AG10803 (cell line): ENCODE measurements at regions not wholly inside any gene's neighbourhood (a gene's known extent, or its start where the extent isn't known, plus 50 kb on each side); places are given as distances from the start of the nearest gene placed in this dataset.

Experiments used
- DNase-seq: peaks from one replicate; pipeline ENCODE4 v3.0.0; 2010; ENCODE audit warnings: low read depth
- H3K4me3 ChIP-seq: 2 replicates; pipeline ENCODE4 v1.5.1; 2011; ENCODE audit warnings: mild to moderate bottlenecking, low read length, control low read depth
- CTCF ChIP-seq: conservative IDR thresholded peaks from 2 replicates; pipeline ENCODE4 v1.5.1; 2011; ENCODE audit warnings: mild to moderate bottlenecking, low read length, control low read depth, inconsistent platforms

GRCh38 chr6:99219788-99220187 lies 129.7 kb downstream of the FAXC start:
- no peak for TF ChIP-seq CTCF
- no peak overlapping the region for H3K4me3 ChIP-seq
- DNase-seq = no peak

GRCh38 chr6:99216959-99217358 lies 132.5 kb downstream of the FAXC start:
- no peak for TF ChIP-seq CTCF

GRCh38 chr6:99195986-99196655 lies 153.4 kb downstream of the FAXC start:
- H3K4me3 ChIP-seq = no peak overlapping the region
- DNase-seq = no peak
- no peak for TF ChIP-seq CTCF

More at GRCh38 chr6:99216959-99217358, 132.5 kb downstream of the FAXC start:
- no peak overlapping the region for H3K4me3 ChIP-seq
- no peak for DNase-seq

- H3K4me3 ChIP-seq = no peak overlapping the region
- TF ChIP-seq CTCF = no peak
- no peak for DNase-seq
Measured at GRCh38 chr6:99192561-99192960, 156.9 kb downstream of the FAXC start.

- H3K4me3 ChIP-seq = no peak overlapping the region
- no peak for TF ChIP-seq CTCF
- DNase-seq = no peak
Measured at GRCh38 chr6:99189823-99190721, 159.4 kb downstream of the FAXC start.

GRCh38 chr6:99187429-99187828 lies 162.0 kb downstream of the FAXC start:
- no peak for DNase-seq
- no peak overlapping the region for H3K4me3 ChIP-seq
- TF ChIP-seq CTCF = no peak

- no peak for DNase-seq
- H3K4me3 ChIP-seq = no peak overlapping the region
- no peak for TF ChIP-seq CTCF
Measured at GRCh38 chr6:99186417-99186816, 163.1 kb downstream of the FAXC start.
